SH-SY5Y (cell line): ENCODE measurements at regions not wholly inside any gene's neighbourhood (a gene's known extent, or its start where the extent isn't known, plus 50 kb on each side); places are given as distances from the start of the nearest gene placed in this dataset.

Experiments
- GATA2 ChIP-seq: IDR thresholded peaks from 2 replicates; pipeline ENCODE4 v1.6.1; 2011; ENCODE audit warnings: mild to moderate bottlenecking, low read depth, low read length
- GATA3 ChIP-seq: IDR thresholded peaks from 2 replicates; pipeline ENCODE4 v1.6.1; 2011; ENCODE audit warnings: low read depth, mild to moderate bottlenecking, low read length, moderate library complexity

DNA sequence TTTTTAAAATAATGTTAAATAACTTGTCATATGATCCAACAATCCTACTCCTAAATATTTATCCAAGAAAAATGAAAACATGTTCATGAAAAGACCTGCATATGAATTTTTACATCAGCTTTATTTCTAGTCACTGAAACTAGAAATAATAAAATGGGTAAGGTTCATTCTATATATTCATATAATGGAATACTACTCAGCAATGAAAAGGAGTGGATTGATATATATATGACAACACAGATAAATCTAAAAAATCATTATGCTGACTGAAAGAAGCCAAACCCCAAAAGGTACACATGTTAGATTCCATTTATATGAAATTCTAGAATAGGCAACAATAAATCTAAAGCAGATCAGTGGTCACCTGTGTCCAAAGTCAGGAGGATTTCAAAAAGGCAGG, 84.9 kb upstream of the PCBD1 start:
- no peak for TF ChIP-seq GATA3
- TF ChIP-seq GATA2, result no peak
